ENCODE measurements at regions not wholly inside any gene's neighbourhood (a gene's known extent, or its start where the extent isn't known, plus 50 kb on each side); places are given as distances from the start of the nearest gene placed in this dataset.

DNA sequence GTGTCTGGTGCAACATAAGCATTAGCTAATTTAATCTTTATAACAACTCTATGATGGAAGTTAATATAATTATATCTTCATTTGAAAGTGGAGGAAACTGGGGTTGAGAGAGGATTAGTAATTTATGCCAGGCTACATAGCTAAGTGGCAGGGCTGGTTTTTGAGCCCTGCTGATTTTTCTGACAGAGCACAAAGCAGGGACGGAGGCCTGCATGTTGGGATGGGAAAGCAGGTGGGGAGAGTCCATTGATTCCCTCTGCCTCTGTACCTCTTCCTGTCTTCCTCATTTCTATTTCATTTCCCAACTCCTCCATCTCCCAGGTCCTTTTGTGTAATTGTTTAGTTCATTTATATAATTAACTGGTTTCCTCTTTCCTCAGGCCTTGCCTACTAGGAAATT lies 251.6 kb upstream of the ZPLD1 start:
- Mint-ChIP-seq H3K27me3 (ENCODE audit: unreplicated experiment) (no peaks in the 10 kb centered on the region), H3K36me3 (ENCODE audit: unreplicated experiment) (no peaks in the 10 kb centered on the region), H3K4me1 (ENCODE audit: low read depth, unreplicated experiment) (no peaks in the 10 kb centered on the region), H3K9me3 (ENCODE audit: unreplicated experiment) (no peaks in the 10 kb centered on the region), H3K27ac (ENCODE audit: unreplicated experiment) (no peak overlapping the region), H3K4me3 (ENCODE audit: unreplicated experiment) (no peak overlapping the region)
- TF ChIP-seq, protein P1, sequence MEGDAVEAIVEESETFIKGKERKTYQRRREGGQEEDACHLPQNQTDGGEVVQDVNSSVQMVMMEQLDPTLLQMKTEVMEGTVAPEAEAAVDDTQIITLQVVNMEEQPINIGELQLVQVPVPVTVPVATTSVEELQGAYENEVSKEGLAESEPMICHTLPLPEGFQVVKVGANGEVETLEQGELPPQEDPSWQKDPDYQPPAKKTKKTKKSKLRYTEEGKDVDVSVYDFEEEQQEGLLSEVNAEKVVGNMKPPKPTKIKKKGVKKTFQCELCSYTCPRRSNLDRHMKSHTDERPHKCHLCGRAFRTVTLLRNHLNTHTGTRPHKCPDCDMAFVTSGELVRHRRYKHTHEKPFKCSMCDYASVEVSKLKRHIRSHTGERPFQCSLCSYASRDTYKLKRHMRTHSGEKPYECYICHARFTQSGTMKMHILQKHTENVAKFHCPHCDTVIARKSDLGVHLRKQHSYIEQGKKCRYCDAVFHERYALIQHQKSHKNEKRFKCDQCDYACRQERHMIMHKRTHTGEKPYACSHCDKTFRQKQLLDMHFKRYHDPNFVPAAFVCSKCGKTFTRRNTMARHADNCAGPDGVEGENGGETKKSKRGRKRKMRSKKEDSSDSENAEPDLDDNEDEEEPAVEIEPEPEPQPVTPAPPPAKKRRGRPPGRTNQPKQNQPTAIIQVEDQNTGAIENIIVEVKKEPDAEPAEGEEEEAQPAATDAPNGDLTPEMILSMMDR (IDR thresholded peaks at IDR 0.05; ENCODE audit: partially characterized antibody, unreplicated experiment) = no peak
- no peak for DNase-seq

DNA sequence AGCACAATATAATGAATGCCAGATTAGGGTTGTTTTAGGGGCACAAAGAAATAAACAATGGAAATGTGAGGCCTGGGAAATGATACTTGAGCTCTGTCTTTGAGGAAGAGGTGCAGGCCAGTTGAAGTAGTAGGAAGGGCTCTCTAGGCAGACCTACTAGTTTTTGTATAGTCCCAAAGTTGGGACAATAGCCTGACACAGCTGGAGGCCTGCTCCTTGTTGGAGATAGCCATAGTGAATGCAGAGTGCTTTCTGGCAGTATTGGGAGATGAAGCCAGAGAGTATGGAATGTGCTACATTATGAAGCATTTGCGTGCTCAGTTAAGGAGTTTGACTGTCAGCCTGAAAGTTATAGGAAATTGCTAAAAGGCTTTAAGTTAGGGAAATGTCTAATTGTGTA lies 251.2 kb upstream of the ZPLD1 start:
- no peaks in the 10 kb centered on the region for H3K27me3 Mint-ChIP-seq (ENCODE audit: unreplicated experiment)
- no peak for DNase-seq
- TF ChIP-seq, protein P1 (IDR thresholded peaks at IDR 0.05; ENCODE audit: partially characterized antibody, unreplicated experiment) = no peak
- H3K27ac Mint-ChIP-seq (ENCODE audit: unreplicated experiment) = no peak overlapping the region
- H3K36me3 Mint-ChIP-seq (ENCODE audit: unreplicated experiment) = no peaks in the 10 kb centered on the region
- H3K4me1 Mint-ChIP-seq (ENCODE audit: low read depth, unreplicated experiment) = no peaks in the 10 kb centered on the region
- no peak overlapping the region for H3K4me3 Mint-ChIP-seq (ENCODE audit: unreplicated experiment)
- no peaks in the 10 kb centered on the region for H3K9me3 Mint-ChIP-seq (ENCODE audit: unreplicated experiment)

DNA sequence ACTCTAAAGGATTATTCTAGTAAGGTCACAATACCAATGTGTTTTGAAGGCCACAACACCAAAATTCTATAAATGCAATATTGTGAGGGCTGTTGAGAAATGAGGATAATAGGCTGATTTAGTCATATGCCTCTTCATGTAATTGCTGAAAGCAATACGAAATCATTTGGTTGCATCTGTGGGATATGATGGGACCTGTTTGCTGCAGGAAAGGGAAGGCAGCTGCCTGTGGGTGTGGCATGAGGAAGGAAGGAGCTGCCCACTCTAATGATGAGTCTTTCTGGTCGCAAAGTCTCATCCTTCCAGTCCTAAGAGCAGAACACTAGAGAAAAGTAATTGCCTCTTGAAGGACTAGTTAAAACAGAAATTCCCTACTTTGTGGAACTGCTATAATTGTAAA lies 245.3 kb upstream of the ZPLD1 start:
- Mint-ChIP-seq H3K27me3 (ENCODE audit: unreplicated experiment) (no peaks in the 10 kb centered on the region), H3K9me3 (ENCODE audit: unreplicated experiment) (no peaks in the 10 kb centered on the region), H3K27ac (ENCODE audit: unreplicated experiment) (no peak overlapping the region), H3K36me3 (ENCODE audit: unreplicated experiment) (no peaks in the 10 kb centered on the region), H3K4me3 (ENCODE audit: unreplicated experiment) (no peak overlapping the region), H3K4me1 (ENCODE audit: low read depth, unreplicated experiment) (no peaks in the 10 kb centered on the region)
- TF ChIP-seq, protein P1 (IDR thresholded peaks at IDR 0.05; ENCODE audit: partially characterized antibody, unreplicated experiment) = no peak
- no peak for DNase-seq

DNA sequence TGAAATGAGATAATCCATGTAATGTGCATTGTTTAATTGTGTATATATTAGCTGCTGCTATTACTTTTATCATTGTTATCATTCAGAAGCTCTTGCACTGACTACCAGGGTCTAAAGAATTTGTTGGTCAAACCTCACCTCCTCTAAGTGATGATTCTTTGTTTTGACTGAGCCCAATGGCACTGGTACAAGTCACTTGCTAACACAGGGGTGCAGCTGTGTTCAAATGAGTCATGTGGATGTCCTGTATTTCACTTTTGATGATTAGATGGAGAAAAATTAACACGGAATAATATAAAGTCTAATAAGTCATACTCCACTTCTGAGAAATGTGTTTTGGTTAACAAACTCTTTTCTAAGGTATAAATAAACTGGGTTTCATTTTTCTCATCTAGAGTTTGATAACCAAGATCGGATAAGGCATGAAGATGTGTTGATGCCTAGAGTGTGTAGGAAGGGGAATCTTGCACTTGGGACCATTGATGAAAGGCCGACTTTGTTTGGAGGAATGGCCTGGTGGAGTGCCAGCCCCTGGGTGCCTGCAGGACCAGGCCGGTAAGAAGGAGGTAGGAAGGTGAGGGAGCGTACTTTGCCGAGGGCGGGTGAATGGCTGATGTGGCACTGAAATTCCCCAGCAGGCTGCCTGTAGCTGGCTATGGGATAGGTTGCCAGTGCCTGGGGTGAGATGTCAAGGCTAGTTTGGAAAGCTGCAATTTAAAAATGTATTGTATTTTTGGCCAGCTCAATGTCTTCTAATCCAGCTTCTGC lies 244.7 kb upstream of the ZPLD1 start:
- Mint-ChIP-seq H3K27ac (ENCODE audit: unreplicated experiment) (no peak overlapping the region), H3K36me3 (ENCODE audit: unreplicated experiment) (no peaks in the 10 kb centered on the region), H3K9me3 (ENCODE audit: unreplicated experiment) (no peaks in the 10 kb centered on the region), H3K4me1 (ENCODE audit: low read depth, unreplicated experiment) (no peaks in the 10 kb centered on the region), H3K4me3 (ENCODE audit: unreplicated experiment) (no peak overlapping the region), H3K27me3 (ENCODE audit: unreplicated experiment) (no peaks in the 10 kb centered on the region)
- no peak for DNase-seq
- TF ChIP-seq, protein P1 (IDR thresholded peaks at IDR 0.05; ENCODE audit: partially characterized antibody, unreplicated experiment) = no peak

DNA sequence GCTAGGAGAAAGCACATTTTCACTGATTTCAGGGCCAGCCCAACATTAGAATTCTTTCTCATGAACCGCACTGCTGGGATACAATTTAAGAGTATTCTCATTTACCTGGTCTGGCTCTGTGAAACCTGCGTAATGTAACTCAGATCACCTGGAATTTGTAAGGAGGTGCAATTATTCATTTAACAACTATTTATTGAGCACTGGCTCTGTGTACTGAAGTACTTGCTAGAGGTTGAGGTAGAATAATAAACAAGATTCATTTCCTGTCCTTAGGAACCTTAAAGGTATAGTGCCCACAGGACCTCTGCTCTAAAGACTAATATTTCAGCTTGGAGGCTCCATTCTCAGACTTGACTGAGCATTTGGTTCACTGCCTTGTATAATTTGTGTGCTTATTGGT lies 242.2 kb upstream of the ZPLD1 start:
- H3K27ac Mint-ChIP-seq (ENCODE audit: unreplicated experiment) = no peak overlapping the region
- no peak overlapping the region for H3K4me3 Mint-ChIP-seq (ENCODE audit: unreplicated experiment)

More for the DNA sequence above, 242.2 kb upstream of the ZPLD1 start:
- H3K36me3 Mint-ChIP-seq (ENCODE audit: unreplicated experiment) = no peaks in the 10 kb centered on the region
- TF ChIP-seq, protein P1 (IDR thresholded peaks at IDR 0.05; ENCODE audit: partially characterized antibody, unreplicated experiment) = no peak
- no peak for DNase-seq
- H3K4me1 Mint-ChIP-seq (ENCODE audit: low read depth, unreplicated experiment) = no peaks in the 10 kb centered on the region
- H3K9me3 Mint-ChIP-seq (ENCODE audit: unreplicated experiment) = no peaks in the 10 kb centered on the region
- H3K27me3 Mint-ChIP-seq (ENCODE audit: unreplicated experiment) = no peaks in the 10 kb centered on the region
